Progenitor cell of endocrine pancreas (in vitro differentiated cells): ENCODE measurements at regions not wholly inside any gene's neighbourhood (a gene's known extent, or its start where the extent isn't known, plus 50 kb on each side); places are given as distances from the start of the nearest gene placed in this dataset.

ENCODE experiments used
- DNase-seq: peaks from one replicate; pipeline ENCODE4 v3.0.0; 2021; ENCODE audit warnings: low spot score; ENCODE audit not compliant: unreplicated experiment
- H3K27ac Mint-ChIP-seq: 2 replicates; pipeline ENCODE4 v1.8.0; 2021; ENCODE audit warnings: mild to moderate bottlenecking, moderate library complexity, mixed read lengths
- H3K27me3 Mint-ChIP-seq: 2 replicates; pipeline ENCODE4 v1.8.0; 2021; ENCODE audit warnings: mixed read lengths
- H3K36me3 Mint-ChIP-seq: 2 replicates; pipeline ENCODE4 v1.8.0; 2022; ENCODE audit warnings: mixed read lengths; ENCODE audit not compliant: insufficient read depth
- H3K4me1 Mint-ChIP-seq: 2 replicates; pipeline ENCODE4 v1.8.0; 2021; ENCODE audit warnings: low read depth, mixed read lengths
- H3K4me3 Mint-ChIP-seq: 2 replicates; pipeline ENCODE4 v1.8.0; 2021; ENCODE audit warnings: low read depth, mild to moderate bottlenecking, moderate library complexity, mixed read lengths
- H3K9me3 Mint-ChIP-seq: 2 replicates; pipeline ENCODE4 v1.8.0; 2021; ENCODE audit warnings: low read depth, mixed read lengths
- CTCF ChIP-seq: fragments of 200-600 bp; sonication (generic); IDR thresholded peaks from one replicate; pipeline ENCODE4 v1.5.0; 2021; ENCODE audit warnings: antibody characterized with exemption, mild to moderate bottlenecking; ENCODE audit not compliant: unreplicated experiment

- Mint-ChIP-seq H3K4me1 (no peaks in the 10 kb centered on the region), H3K9me3 (no peaks in the 10 kb centered on the region), H3K27me3 (no peaks in the 10 kb centered on the region), H3K27ac (no peak overlapping the region), H3K36me3 (no peaks in the 10 kb centered on the region), H3K4me3 (no peak overlapping the region)
- no peak for TF ChIP-seq CTCF
- DNase-seq: no peak
Observed at GRCh38 chr18:21184396-21184996, 57.5 kb upstream of the GREB1L start.

- DNase-seq: no peak
- H3K36me3 Mint-ChIP-seq: no peaks in the 10 kb centered on the region
- TF ChIP-seq CTCF: no peak
- H3K9me3 Mint-ChIP-seq: no peaks in the 10 kb centered on the region
- no peaks in the 10 kb centered on the region for H3K27me3 Mint-ChIP-seq
- no peak overlapping the region for H3K27ac Mint-ChIP-seq
- no peaks in the 10 kb centered on the region for H3K4me1 Mint-ChIP-seq
- no peak overlapping the region for H3K4me3 Mint-ChIP-seq
Observed at GRCh38 chr18:21187886-21188285, 54.1 kb upstream of the GREB1L start.

- H3K27ac Mint-ChIP-seq: no peak overlapping the region
- no peaks in the 10 kb centered on the region for H3K9me3 Mint-ChIP-seq
- DNase-seq: peak; percentile 17
- H3K4me3 Mint-ChIP-seq: no peak overlapping the region
- H3K4me1 Mint-ChIP-seq: peaks cover 1% of the 10 kb centered on the region
- peak; percentile 62 for TF ChIP-seq CTCF
- no peaks in the 10 kb centered on the region for H3K27me3 Mint-ChIP-seq
- no peaks in the 10 kb centered on the region for H3K36me3 Mint-ChIP-seq
Observed at GRCh38 chr18:21191596-21192307, 50.3 kb upstream of the GREB1L start.
